ENCODE measurements at regions not wholly inside any gene's neighbourhood (a gene's known extent, or its start where the extent isn't known, plus 50 kb on each side); places are given as distances from the start of the nearest gene placed in this dataset.

DNA sequence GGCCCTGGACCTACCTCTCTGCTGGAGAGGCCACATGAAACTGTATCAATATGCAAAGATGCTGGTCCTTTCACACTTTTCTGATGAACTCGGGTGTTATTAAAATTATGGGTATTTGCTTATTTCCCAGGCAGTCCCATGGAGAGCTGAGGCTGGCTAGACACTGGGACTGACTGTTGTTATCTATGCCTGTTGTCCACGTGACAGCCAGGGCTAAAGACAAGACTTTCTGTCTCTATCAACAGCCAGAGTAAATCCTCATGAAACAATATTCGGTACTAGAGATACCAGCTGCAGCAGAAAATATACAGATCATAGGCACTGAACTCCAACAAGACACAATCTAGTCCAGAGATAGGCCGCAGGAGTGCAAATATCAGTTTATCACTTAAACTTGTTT is 236.4 kb downstream of the FOXA2 start:
- TF ChIP-seq, protein P1, sequence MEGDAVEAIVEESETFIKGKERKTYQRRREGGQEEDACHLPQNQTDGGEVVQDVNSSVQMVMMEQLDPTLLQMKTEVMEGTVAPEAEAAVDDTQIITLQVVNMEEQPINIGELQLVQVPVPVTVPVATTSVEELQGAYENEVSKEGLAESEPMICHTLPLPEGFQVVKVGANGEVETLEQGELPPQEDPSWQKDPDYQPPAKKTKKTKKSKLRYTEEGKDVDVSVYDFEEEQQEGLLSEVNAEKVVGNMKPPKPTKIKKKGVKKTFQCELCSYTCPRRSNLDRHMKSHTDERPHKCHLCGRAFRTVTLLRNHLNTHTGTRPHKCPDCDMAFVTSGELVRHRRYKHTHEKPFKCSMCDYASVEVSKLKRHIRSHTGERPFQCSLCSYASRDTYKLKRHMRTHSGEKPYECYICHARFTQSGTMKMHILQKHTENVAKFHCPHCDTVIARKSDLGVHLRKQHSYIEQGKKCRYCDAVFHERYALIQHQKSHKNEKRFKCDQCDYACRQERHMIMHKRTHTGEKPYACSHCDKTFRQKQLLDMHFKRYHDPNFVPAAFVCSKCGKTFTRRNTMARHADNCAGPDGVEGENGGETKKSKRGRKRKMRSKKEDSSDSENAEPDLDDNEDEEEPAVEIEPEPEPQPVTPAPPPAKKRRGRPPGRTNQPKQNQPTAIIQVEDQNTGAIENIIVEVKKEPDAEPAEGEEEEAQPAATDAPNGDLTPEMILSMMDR (IDR thresholded peaks at IDR 0.05): no peak
- no peak for TF ChIP-seq POLR2A (IDR thresholded peaks at IDR 0.05)

All from body of pancreas (tissue), 4 donors.